C4-2B (cell line): ENCODE measurements at regions not wholly inside any gene's neighbourhood (a gene's known extent, or its start where the extent isn't known, plus 50 kb on each side); places are given as distances from the start of the nearest gene placed in this dataset.

Experiments used
- CTCF ChIP-seq: fragments of 450-650 bp; conservative IDR thresholded peaks from 2 replicates; pipeline ENCODE4 v1.5.1; 2017; ENCODE audit warnings: mild to moderate bottlenecking
- ZFX ChIP-seq: fragments of 450-650 bp; IDR thresholded peaks from 2 replicates; pipeline ENCODE4 v1.6.1; 2017

- TF ChIP-seq CTCF (no peak), ZFX (no peak)
Measured at GRCh38 chr14:26851793-26852192, 254.0 kb upstream of the NOVA1 start.
